Tongue (tissue), 1 donor: ENCODE measurements at regions not wholly inside any gene's neighbourhood (a gene's known extent, or its start where the extent isn't known, plus 50 kb on each side); places are given as distances from the start of the nearest gene placed in this dataset.

ENCODE experiments used
- DNase-seq: peaks from one replicate; pipeline ENCODE4 v3.0.0-alpha.2; 2015

GRCh38 chr10:131651674-131652437 is 249.0 kb upstream of the PPP2R2D start:
- DNase-seq = no peak

- no peak for DNase-seq
Observed at GRCh38 chr10:131652438-131653139, 248.2 kb upstream of the PPP2R2D start.

- no peak for DNase-seq
Observed at GRCh38 chr10:131653140-131653539, 247.7 kb upstream of the PPP2R2D start.

GRCh38 chr10:131653554-131654470 is 247.0 kb upstream of the PPP2R2D start:
- no peak for DNase-seq

GRCh38 chr10:131654471-131655087 is 246.2 kb upstream of the PPP2R2D start:
- DNase-seq = no peak

- DNase-seq = no peak
Observed at GRCh38 chr10:131655101-131655849, 245.5 kb upstream of the PPP2R2D start.

GRCh38 chr10:131656009-131656408 is 244.8 kb upstream of the PPP2R2D start:
- no peak for DNase-seq

- DNase-seq = no peak
Observed at GRCh38 chr10:131656431-131656841, 244.4 kb upstream of the PPP2R2D start.

GRCh38 chr10:131657318-131657984 is 243.4 kb upstream of the PPP2R2D start:
- DNase-seq = no peak

GRCh38 chr10:131657985-131658330 is 242.8 kb upstream of the PPP2R2D start:
- no peak for DNase-seq

- no peak for DNase-seq
Observed at GRCh38 chr10:131658476-131659110, 242.2 kb upstream of the PPP2R2D start.

- no peak for DNase-seq
Observed at GRCh38 chr10:131660427-131660826, 240.4 kb upstream of the PPP2R2D start.

- DNase-seq = no peak
Observed at GRCh38 chr10:131662851-131663250, 238.0 kb upstream of the PPP2R2D start.

GRCh38 chr10:131663351-131663750 is 237.5 kb upstream of the PPP2R2D start:
- DNase-seq = no peak

- no peak for DNase-seq
Observed at GRCh38 chr10:131666091-131666490, 234.7 kb upstream of the PPP2R2D start.

- DNase-seq = no peak
Observed at GRCh38 chr10:131667047-131667446, 233.8 kb upstream of the PPP2R2D start.

GRCh38 chr10:131667561-131667960 is 233.2 kb upstream of the PPP2R2D start:
- DNase-seq = no peak

GRCh38 chr10:131668903-131669302 is 231.9 kb upstream of the PPP2R2D start:
- DNase-seq = no peak

- DNase-seq = no peak
Observed at GRCh38 chr10:131669838-131670237, 231.0 kb upstream of the PPP2R2D start.

GRCh38 chr10:131670341-131670740 is 230.5 kb upstream of the PPP2R2D start:
- DNase-seq = no peak

GRCh38 chr10:131673396-131673795 is 227.4 kb upstream of the PPP2R2D start:
- DNase-seq = no peak
